ENCODE measurements at regions not wholly inside any gene's neighbourhood (a gene's known extent, or its start where the extent isn't known, plus 50 kb on each side); places are given as distances from the start of the nearest gene placed in this dataset.

- no peak for DNase-seq (ENCODE audit: low read depth in 1 of 2, low spot score in 2 of 2)
- Histone ChIP-seq H3K4me2 (ENCODE audit: insufficient read depth in 1 of 2, low read depth in 2 of 2, low read length in 2 of 2) (no peak overlapping the region), H4K91ac (replicated peaks; ENCODE audit: insufficient read length, low read length) (no peak overlapping the region), H3K4me3 (ENCODE audit: extremely low read depth in 1 of 4, insufficient read depth in 2 of 4, low read depth in 3 of 4, low read length in 4 of 4) (no peak overlapping the region), H2BK5ac (ENCODE audit: low read depth, low read length) (no peak overlapping the region), H3K4me1 (replicated peaks in 1 of 4; ENCODE audit: control insufficient read depth in 3 of 4, insufficient read depth in 4 of 4, low read length in 3 of 4) (no peaks in the 10 kb centered on the region), H2BK120ac (replicated peaks; ENCODE audit: low read depth, low read length) (no peak overlapping the region), H2AFZ (ENCODE audit: low read length) (no peak overlapping the region), H3K36me3 (ENCODE audit: control insufficient read depth in 2 of 4, insufficient read depth in 4 of 4, low read length in 3 of 4) (no peaks in the 10 kb centered on the region), H3K9ac (replicated peaks in 1 of 4; ENCODE audit: extremely low read depth in 1 of 4, low read depth in 3 of 4, low read length in 3 of 4) (no peak overlapping the region), H3K79me2 (ENCODE audit: control insufficient read depth in 1 of 2, insufficient read depth in 2 of 2, low read length in 2 of 2) (no peaks in the 10 kb centered on the region), H4K8ac (ENCODE audit: extremely low read depth, insufficient read depth, low read length) (no peak overlapping the region), H2AK5ac (ENCODE audit: low read depth, low read length) (no peak overlapping the region), H3K23ac (ENCODE audit: insufficient read length) (no peak overlapping the region), H4K20me1 (replicated peaks in 1 of 2; ENCODE audit: control insufficient read depth in 1 of 2, insufficient read depth in 2 of 2, low read length in 2 of 2) (no peaks in the 10 kb centered on the region), H3K56ac (replicated peaks; ENCODE audit: insufficient read length, low read depth, low read length) (no peak overlapping the region), H3K14ac (ENCODE audit: insufficient read length) (no peak overlapping the region), H3K27ac (ENCODE audit: low read depth, low read length) (no peak overlapping the region), H3K79me1 (ENCODE audit: low read depth, low read length) (no peaks in the 10 kb centered on the region), H3K27me3 (replicated peaks in 1 of 4; ENCODE audit: control insufficient read depth in 3 of 4, extremely low read depth in 1 of 4, insufficient read depth in 3 of 4, low read length in 3 of 4) (peaks cover 0 to 1% (median 0%) of the 10 kb centered on the region in 4 experiments; a peak in 1 of 7 replicates), H3K18ac (ENCODE audit: extremely low read depth, low read length) (no peak overlapping the region), H3K9me3 (ENCODE audit: insufficient read depth in 2 of 2, low read depth in 1 of 2, low read length in 1 of 2) (no peaks in the 10 kb centered on the region), H2BK20ac (ENCODE audit: low read length) (no peak overlapping the region), H3K23me2 (ENCODE audit: low read depth, low read length) (no peaks in the 10 kb centered on the region), H3K4ac (replicated peaks; ENCODE audit: insufficient read length, low read depth, low read length) (no peak overlapping the region), H4K5ac (ENCODE audit: insufficient read length, low read depth, low read length) (no peak overlapping the region), H2BK15ac (ENCODE audit: low read length) (no peak overlapping the region), H2BK12ac (ENCODE audit: low read depth, low read length) (no peak overlapping the region)
- 89% methylated on average over 4 of the region's 4 CpGs; no CpG with 5 or more reads in 1 of the 2 experiments for WGBS, 2 experiments (ENCODE audit: extremely low coverage in 1 of 2, insufficient coverage in 1 of 2, insufficient read length in 1 of 2, insufficient replicate concordance in 2 of 2, low coverage in 1 of 2, low lambda C conversion rate in 2 of 2, missing lambda C conversion rate in 1 of 2)
- ChIA-PET POLR2A (ENCODE audit: partially characterized antibody) (no interaction called here), CTCF (ENCODE audit: partially characterized antibody) (no interaction called here)
- no peak for FAIRE-seq
- no peak for TF ChIP-seq SRF (IDR thresholded peaks at IDR 0.05; ENCODE audit: low read depth, low read length)
- TF ChIP-seq SAP30 (IDR thresholded peaks at IDR 0.05; ENCODE audit: insufficient read depth, insufficient replicate concordance, low read length), result no peak
- TF ChIP-seq, protein P1, sequence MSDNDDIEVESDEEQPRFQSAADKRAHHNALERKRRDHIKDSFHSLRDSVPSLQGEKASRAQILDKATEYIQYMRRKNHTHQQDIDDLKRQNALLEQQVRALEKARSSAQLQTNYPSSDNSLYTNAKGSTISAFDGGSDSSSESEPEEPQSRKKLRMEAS (IDR thresholded peaks at IDR 0.05), result no peak
- TF ChIP-seq GABPA (IDR thresholded peaks at IDR 0.05; ENCODE audit: borderline replicate concordance, insufficient read depth, low read length), result no peak
- no peak for TF ChIP-seq EGR1 (IDR thresholded peaks at IDR 0.05; ENCODE audit: borderline replicate concordance, low read depth, low read length)
- no peak for TF ChIP-seq TCF12 (IDR thresholded peaks at IDR 0.05; ENCODE audit: low read depth, low read length)
- TF ChIP-seq CHD1 (IDR thresholded peaks at IDR 0.05; ENCODE audit: low read depth, low read length), result no peak
- no peak for TF ChIP-seq BRCA1 (IDR thresholded peaks at IDR 0.05; ENCODE audit: low read depth, low read length)
- TF ChIP-seq NANOG (IDR thresholded peaks at IDR 0.05; ENCODE audit: insufficient read depth, low read depth, low read length, poor library complexity, severe bottlenecking), result no peak
- TF ChIP-seq ATF3 (IDR thresholded peaks at IDR 0.05; ENCODE audit: insufficient read depth, low read depth, low read length), result no peak
- no peak for TF ChIP-seq RNF2 (IDR thresholded peaks at IDR 0.05; ENCODE audit: borderline replicate concordance, low read depth, low read length, missing control alignments, poor library complexity, severe bottlenecking)
- TF ChIP-seq TAF7 (optimal IDR thresholded peaks at IDR 0.05; ENCODE audit: borderline replicate concordance, low read depth, low read length), result no peak
These were observed 110.3 kb downstream of the COL6A6 start for GRCh38 chr3:130627143-130627855.

Data from H1 (cell line).